GM21717 (cell line): ENCODE measurements at regions not wholly inside any gene's neighbourhood (a gene's known extent, or its start where the extent isn't known, plus 50 kb on each side); places are given as distances from the start of the nearest gene placed in this dataset.

Source experiments
- ATAC-seq: cut with Tn5 transposase; IDR thresholded peaks from one replicate; pipeline ENCODE4 v1.9.1; 2021; ENCODE audit warnings: mild to moderate bottlenecking, moderate library complexity; ENCODE audit not compliant: unreplicated experiment

DNA sequence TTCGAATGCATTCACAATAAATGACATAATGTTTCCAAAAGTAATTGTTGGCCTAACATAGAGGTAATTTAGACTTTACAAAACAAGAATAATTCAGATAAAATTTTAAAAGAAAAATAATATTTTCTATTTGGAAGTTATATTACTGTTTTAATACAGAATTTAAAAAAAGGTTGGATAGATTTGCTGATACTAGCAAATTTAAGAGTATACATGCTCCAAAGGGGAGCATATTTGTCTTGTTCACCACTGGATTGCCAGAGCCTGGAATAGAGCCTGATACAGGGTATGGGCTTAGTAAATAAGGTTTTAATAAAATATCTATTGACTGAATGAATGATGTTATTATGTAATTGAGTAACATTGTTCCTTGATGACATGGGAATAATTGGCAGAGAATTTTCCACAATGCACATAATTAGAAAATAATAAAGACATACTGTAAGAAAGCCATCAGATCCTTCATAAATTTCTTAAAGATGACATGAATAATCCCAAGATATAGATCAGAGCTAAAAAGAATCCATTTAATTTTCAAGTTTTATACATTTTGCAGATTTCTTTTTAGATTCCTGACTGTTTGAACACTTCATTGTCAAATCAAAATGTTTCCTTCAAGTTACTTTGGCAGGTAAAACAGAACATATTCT lies 305.3 kb downstream of the SLC6A15 start:
- no peak for ATAC-seq

DNA sequence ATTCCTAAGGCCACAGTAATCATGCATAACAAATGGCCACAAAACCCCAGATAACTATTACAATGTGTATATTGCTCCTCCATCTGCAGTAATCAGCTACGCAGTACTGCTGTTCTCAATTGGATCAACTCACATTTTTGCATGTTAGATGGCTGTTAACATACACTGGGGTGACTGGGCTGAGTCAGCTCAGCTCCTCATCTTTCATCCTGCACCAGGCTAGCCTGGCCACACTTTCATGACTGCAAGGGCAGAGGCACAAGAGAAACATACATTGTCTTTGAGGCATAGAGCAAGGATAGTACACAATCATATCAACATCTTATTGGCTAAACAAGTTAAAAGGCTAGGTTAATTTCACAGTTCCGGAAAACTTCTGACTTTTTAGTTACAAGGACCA lies 306.6 kb downstream of the SLC6A15 start:
- no peak for ATAC-seq

DNA sequence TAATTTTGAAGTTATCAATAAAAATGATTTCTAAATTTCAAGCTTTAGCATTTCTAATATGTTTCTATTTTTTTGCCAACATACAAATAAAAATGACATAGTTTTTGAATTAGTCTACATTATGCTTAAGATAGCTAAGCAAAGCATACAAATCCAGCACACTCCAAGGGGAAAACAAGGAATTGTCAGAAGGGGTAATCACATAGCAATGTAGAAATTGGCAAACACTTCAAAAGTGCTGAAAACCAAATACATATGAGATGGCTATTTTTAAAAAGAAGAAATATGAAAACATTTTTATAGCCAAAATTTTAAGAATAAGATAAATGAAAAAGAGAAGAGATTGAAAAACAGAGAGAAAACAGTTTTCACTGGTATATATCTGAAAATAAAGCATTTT lies 308.0 kb downstream of the SLC6A15 start:
- no peak for ATAC-seq

DNA sequence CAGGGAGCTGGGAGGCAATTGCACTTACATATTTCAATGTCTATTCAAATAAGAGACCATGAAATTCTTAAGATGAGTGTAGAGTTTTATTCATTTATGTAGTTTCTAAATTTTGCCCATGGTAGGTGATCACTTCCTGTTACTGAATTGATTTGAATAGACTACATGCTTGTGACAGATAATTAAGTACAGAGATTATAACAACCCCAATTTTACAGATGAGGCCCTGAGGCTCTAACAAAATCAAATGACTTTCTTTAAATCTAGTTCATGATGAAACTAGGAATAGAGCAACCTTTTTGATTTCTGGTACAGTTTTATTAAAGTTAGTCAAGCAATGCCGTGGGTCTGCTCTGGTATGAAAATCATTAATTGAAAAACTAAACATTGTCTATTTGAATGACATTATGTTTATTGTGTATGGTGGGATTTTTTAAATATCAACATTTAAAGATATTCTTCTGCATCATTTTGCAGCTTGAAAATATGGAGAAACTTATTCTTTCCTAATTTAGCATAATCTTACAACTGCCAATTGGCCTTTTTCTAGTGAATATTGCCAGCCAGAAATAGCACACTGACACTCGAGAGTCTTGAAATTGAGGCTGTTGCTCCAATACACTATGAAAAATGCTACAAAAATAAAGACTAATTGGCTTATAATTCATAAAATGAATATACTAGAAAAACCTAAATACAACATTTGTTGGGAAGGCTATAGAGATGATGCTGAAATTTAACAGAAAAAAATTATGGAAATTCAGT lies 308.9 kb downstream of the SLC6A15 start:
- ATAC-seq, result no peak

DNA sequence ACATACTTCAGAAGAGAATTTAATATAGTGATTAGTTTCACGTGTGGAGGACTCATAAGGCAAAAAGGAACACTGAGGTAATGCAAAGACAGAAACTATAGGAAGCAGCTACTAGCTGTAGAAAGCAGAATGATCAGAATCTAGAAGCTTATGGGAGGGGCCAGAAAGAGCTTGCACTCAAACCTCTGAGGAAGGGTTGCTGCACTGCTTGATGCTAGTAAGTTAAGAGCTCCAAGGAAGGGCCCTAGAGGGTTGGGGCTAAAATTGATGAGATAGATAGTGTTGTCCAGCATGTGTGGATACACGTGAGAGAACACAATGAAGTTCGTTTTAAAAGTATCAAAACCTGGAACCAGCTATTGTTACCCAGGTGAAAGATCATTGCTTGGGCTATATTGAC lies 311.1 kb downstream of the SLC6A15 start:
- no peak for ATAC-seq

DNA sequence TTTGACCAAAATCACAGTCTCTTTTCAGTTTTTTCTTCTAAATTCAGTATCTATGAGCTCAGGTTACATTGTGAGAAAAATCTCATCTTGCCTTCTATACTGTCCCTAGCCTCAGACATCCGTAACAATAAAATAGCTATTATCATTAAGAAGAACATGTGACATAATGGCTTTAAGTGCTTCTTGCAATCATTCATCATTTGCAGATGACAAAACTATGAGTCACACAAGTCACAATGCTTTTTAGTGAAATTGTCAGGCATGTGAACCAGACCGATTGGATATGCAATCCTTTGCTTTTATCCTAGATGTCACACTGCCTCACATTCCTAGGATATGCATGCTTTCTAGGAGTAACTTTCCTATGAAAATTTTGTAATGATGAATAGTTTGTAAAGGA lies 313.1 kb downstream of the SLC6A15 start:
- no peak for ATAC-seq

DNA sequence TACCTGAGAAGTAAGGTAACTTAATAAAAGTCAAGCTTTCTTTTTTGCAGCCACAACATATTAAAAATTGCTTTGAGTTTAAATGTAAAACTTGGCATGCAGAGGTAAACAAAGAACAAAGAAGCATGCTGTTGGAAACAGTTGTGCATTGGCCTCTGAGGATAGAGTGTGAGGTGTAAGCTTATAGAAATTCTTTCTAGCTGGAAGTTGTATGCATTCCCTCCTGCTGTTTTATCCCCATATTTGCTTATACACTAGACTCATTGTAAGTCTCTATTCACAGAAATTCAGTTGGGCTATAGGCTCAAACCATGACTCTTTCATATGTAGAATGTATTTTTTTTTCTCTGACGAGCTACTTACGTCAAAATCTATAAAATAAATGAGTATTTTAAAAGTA lies 316.3 kb downstream of the SLC6A15 start:
- no peak for ATAC-seq

DNA sequence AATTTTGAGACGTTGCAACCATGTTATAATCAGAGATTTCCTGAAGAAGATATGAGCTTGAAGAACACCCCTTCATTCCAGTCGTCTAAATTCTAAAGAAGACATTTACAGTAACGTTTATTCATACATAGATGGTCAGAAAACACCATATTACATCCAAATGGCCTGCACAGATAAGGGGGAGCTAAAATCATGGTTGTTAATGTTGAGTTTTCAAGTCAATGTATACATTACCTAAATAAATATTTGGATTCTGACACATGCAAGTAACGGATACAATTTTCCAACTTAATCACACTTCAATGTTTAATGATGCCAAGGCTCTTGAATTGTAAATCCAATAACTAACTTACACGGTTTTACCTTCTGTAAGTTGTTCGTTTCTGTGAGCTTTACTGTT lies 318.4 kb downstream of the SLC6A15 start:
- ATAC-seq, result no peak

DNA sequence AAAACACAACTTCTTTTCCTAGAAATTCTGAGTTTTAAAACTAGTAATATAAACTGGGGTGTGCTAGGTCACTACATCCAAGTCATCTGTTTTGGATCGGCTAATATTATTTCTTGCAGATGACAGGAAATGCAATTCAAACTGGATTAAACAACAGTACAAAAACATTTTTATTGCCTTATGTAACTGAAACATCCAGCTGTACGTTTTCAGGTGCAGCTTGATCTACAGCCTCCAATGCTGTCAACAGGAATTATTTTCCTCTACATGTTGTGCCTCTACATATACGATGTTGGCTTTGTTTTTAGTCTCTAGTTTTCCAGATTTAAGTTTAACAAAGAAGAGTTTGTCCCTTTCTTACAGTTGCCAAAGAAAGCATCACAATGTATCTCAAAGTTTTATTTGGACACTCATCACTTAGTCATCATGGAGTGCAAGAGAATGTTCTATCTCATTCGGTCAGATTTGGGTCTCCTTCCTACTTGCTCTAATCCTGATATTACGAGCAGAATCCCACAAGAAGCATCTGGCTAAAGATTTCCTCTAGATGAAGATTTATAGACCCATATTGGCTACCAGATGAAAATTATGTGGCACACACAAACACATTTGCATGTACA lies 326.7 kb downstream of the SLC6A15 start:
- ATAC-seq, result no peak

DNA sequence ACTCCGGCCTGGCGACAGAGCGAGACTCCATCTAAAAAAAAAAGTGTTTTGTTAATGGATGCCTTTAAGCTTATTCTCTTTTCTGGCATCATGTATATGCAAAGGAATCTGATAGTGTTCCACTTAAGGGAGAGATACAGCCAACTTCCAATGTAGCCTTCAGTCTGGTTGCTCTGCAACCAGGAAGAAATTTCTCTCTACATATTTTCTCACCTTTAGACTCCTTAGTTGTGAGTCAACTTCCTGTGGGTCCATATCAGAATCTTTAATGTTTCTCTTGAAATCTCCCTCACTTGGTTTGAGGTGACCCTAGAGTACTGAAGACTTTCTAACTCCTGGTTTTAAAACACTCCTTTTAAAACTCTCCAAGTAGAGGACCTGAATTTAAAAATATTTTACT lies 340.4 kb downstream of the SLC6A15 start:
- no peak for ATAC-seq

DNA sequence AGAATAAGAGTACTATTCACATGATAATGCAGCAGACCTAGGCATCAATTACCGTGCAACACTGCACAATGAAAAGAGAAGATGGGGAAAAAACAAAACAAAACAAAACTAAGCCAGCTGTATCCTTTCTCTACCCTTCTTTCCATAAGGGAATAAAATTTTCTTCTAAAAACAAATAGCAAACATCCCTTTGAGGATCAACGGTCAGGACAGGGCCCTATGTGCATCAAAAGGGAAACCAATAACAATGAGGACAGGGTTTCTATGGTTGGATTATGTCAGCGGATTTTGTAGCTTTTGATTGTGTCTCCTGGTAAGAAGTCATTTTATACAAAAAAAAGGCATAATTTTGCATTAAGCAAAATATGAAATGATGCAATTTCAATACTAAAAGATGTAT lies 350.3 kb downstream of the SLC6A15 start:
- no peak for ATAC-seq

DNA sequence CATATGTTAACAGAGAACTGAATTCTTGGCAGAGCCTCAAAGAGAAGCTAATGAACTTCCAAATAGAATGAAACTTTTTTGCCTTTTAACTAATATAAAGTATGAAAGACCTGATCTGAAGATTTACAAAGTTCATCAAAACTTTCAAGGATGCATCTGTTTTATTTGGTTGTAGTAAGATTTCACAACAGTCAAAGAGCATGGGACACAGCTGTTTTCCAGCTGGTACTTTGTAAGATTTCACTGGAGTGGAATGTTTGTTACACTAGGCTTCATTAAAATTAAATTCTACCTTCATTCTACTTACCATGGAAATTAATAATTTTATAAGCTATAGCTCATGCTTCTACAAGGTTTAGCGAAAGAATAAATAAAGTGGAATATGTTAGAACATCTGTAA lies 351.2 kb downstream of the SLC6A15 start:
- ATAC-seq, result no peak

DNA sequence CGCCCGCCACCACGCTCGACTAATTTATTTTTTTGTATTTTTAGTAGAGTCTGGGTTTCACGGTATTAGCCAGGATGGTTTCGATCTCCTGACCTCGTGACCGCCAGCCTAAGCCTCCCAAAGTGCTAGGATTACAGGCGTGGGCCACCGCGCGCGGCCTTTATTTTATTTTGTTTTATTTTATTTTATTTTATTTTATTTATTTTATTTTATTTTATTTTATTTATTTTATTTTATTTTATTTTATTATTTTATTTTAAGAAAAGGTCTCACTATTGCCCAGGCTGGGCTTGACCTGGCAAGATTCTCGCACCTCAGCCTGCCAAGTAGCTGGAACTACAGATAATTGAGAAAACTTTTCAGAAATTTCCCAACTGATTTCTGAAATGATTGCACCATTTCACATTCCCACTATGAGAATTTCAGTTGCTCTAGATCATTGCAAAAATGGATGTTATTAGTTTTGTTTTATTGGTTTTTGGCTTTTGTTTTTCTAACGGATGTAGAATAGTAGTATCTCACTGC lies 358.3 kb downstream of the SLC6A15 start:
- no peak for ATAC-seq

DNA sequence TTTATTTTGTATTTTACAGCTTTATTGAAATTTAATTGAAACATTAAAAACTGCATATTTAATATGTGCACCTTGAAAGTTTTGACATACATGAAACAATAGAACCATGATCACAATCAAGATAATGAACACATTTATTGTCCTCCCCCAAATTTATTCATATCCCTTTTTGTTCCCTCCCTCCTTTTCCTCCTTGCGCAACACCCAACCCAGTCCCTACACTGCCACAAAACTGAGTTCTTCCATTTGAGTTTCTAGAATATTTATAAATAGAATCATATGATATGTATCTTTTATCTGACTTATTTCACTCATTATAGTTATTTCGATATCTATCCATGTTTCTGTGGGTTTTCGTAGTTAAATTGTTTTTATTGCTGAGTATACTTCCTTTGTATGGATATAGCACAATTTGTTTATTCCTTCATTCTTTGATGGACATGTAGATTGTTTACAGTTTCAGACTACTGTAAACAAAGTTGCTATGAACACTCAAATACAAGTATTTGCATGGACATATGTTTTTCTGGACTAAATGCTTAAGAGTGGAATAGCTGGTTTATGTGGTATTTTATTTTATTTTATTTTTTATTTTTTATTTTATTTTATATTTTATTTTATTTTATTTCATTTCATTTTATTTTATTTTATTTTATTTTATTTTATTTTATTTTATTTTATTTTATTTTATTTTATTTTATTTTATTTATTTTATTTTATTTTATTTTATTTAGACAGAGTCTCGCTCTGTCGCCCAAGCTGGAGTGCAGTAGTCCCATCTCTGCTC lies 359.1 kb downstream of the SLC6A15 start:
- no peak for ATAC-seq

DNA sequence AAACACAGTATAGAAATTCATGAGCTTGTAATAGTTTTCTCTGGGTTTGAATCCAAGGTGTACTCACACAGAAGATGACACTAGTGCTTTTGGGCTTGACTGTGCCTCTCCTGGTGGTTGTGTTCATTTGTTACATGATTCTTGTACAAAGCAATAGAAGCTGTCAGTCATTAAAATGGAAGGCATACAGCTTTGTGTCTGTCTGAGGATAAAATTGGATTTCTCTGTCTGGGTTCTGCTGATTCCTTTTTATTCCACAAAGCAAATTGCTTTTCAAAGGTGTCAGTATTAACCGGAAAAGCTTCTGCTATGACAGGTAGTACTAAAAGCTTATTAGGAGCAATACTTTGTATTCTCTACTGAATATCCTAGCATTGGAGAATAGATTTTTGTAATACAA lies 361.2 kb downstream of the SLC6A15 start:
- no peak for ATAC-seq

DNA sequence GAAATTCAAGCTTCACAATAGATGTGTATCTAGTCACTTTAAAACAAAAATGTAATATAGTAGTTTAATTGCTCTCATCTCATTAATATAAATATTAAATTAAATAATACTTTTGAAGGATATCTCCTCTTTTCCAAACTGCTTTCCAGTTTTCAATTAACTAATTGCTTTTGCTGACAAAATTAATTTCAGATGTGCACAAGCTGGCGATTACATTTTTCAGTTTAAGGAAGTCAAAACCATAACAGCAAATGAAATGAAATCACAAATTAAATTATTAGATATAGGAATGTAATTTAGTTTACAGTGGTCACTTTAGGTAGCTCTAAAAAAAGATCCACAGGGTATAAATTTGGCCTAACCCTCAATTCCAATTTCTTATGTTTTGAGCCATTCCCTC lies 362.1 kb downstream of the SLC6A15 start:
- ATAC-seq, result no peak

DNA sequence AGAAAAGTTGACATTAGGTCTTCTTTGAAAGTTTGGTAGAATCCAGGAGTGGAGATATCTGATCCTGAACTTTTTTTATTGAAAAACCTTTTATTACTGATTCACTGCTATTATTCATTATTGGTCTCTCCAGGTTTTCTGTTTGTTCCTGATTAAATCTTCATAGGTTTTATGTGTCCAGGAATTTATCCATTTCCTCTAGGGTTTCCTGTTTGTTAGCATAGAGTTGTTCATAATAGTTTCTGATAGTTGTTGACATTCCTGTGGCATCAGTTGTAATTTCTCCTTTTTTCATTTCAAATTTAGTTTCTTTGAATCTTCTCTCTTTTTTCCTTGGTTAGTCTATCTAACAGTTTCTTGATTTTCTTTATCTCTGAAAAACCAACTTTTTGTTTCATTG lies 370.3 kb downstream of the SLC6A15 start:
- ATAC-seq, result no peak

DNA sequence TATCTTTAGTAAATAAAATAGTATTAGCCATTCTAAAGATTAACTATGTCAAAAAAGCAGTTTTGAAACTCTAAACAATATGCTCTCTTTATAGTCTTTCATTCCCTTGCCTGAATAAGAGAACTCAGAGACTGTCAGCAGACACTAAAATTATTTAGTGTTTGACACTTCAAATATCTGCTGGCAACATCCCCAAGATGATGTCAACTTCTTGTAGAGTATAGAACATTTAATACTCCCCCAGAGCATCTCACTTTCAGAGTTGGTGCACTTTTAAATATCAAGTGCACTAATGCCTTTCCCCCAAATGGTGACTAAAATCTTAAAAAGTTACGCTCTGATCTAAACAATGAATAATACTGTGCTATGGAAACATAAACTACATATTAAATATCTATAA lies 374.9 kb downstream of the SLC6A15 start:
- ATAC-seq, result no peak

DNA sequence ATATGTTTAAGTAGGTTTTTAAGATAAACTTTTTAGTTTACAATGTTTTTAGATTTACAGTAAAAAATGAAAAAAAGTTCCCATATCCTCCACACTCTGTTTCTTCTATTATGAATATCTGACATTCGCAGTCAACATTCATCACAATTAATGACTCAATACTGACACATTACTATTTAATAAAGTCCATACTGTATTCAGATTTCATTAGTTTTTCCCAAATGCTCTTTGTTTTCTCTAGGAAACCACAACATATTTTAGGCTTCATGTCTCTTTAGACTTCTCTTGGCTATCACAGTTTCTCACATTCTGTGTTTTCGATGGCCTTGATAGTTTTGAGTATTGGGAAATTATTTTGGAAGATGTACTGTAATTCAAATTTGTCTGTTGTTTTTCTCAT lies 399.8 kb downstream of the SLC6A15 start:
- ATAC-seq, result no peak

DNA sequence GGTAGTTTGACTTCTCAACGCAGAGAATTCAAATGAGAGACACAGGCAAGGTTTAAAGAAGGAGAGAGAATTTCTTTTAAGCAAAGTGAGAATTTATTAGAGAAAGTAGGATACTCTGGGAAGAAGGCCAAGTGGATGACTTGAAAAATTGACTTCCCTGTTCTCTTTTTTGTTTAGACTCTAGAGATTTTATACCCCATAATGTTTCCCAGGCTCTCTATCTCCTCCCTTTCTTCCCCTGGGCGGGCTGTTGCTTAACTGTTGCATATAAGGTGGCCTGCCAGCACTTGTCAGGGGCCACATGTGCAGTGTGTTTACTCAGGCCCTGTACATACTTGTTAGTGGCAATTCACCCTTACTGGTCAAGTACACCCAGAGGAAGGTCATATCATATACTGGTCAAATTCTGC lies 403.7 kb downstream of the SLC6A15 start:
- ATAC-seq, result no peak
